ENCODE measurements at regions not wholly inside any gene's neighbourhood (a gene's known extent, or its start where the extent isn't known, plus 50 kb on each side); places are given as distances from the start of the nearest gene placed in this dataset.
"Not testable (repeated sequence)": the region's sequence is repeated elsewhere in the genome, so short reads cannot be mapped to it uniquely, and the experiment has no call there.

GRCh38 chr12:74174961-74175360 lies 362.7 kb upstream of the ATXN7L3B start:
- DNase-seq = not testable (repeated sequence)

- no peak for DNase-seq
Measured at GRCh38 chr12:74185360-74185759, 352.3 kb upstream of the ATXN7L3B start.

- DNase-seq = no peak
Measured at GRCh38 chr12:74193191-74193590, 344.4 kb upstream of the ATXN7L3B start.

GRCh38 chr12:74204236-74204635 lies 333.4 kb upstream of the ATXN7L3B start:
- no peak for DNase-seq

GRCh38 chr12:74227846-74228545 lies 309.6 kb upstream of the ATXN7L3B start:
- no peak for DNase-seq

GRCh38 chr12:74229671-74230070 lies 308.0 kb upstream of the ATXN7L3B start:
- no peak for DNase-seq

GRCh38 chr12:74235342-74235741 lies 302.3 kb upstream of the ATXN7L3B start:
- no peak for DNase-seq

GRCh38 chr12:74241341-74241740 lies 296.3 kb upstream of the ATXN7L3B start:
- DNase-seq = no peak

GRCh38 chr12:74242088-74242487 lies 295.5 kb upstream of the ATXN7L3B start:
- DNase-seq = no peak

GRCh38 chr12:74245458-74245857 lies 292.2 kb upstream of the ATXN7L3B start:
- DNase-seq = no peak

GRCh38 chr12:74250891-74251290 lies 286.7 kb upstream of the ATXN7L3B start:
- no peak for DNase-seq

GRCh38 chr12:74253826-74254225 lies 283.8 kb upstream of the ATXN7L3B start:
- not testable (repeated sequence) for DNase-seq

- no peak for DNase-seq
Measured at GRCh38 chr12:74254784-74255183, 282.9 kb upstream of the ATXN7L3B start.

GRCh38 chr12:74259199-74259598 lies 278.4 kb upstream of the ATXN7L3B start:
- no peak for DNase-seq

- DNase-seq = no peak
Measured at GRCh38 chr12:74264692-74265091, 272.9 kb upstream of the ATXN7L3B start.

GRCh38 chr12:74269355-74269754 lies 268.3 kb upstream of the ATXN7L3B start:
- not testable (repeated sequence) for DNase-seq

GRCh38 chr12:74280156-74280655 lies 257.4 kb upstream of the ATXN7L3B start:
- no peak for DNase-seq

- DNase-seq = not testable (repeated sequence)
Measured at GRCh38 chr12:74281401-74282180, 256.0 kb upstream of the ATXN7L3B start.

GRCh38 chr12:74283646-74284045 lies 254.0 kb upstream of the ATXN7L3B start:
- DNase-seq = no peak

- DNase-seq = no peak
Measured at GRCh38 chr12:74285773-74286172, 251.9 kb upstream of the ATXN7L3B start.

GRCh38 chr12:74286254-74286653 lies 251.4 kb upstream of the ATXN7L3B start:
- DNase-seq = no peak

- DNase-seq = no peak
Measured at GRCh38 chr12:74292351-74293194, 245.1 kb upstream of the ATXN7L3B start.

GRCh38 chr12:74293689-74294131 lies 243.9 kb upstream of the ATXN7L3B start:
- no peak for DNase-seq
